ENCODE measurements at regions not wholly inside any gene's neighbourhood (a gene's known extent, or its start where the extent isn't known, plus 50 kb on each side); places are given as distances from the start of the nearest gene placed in this dataset.

DNA sequence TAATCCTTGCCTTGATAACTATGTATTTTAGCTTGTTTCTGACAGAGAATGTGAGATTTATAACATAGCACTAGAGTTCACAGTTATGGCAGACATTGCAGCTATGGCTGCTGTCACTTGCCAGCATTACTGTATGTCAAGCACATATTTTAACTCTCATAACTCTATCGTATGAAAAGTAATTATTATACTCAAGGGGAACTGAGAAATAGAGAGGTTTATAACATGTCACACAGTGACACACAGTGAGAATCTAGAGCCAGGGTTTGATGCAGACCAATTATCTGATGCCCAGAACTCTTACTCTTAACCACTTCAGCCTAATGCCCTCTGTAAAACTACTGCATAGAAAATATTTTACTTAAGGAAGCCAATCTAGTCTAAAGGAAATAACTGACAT is 1012.4 kb downstream of the GRIK2 start:
- H3K9ac ChIP-seq (ENCODE audit: insufficient read depth, low read depth, low read length): no peak overlapping the region
- intact Hi-C loops (cut with micrococcal nuclease; ENCODE audit: unreplicated experiment): no loop called here
- CTCF ChIA-PET (ENCODE audit: low intra/inter-chr PET ratio, low total read pairs): no interaction called here

More for the DNA sequence above, 1012.4 kb downstream of the GRIK2 start:
- POLR2A ChIA-PET: no interaction called here
- no peak for FAIRE-seq
- H3K4me1 ChIP-seq (ENCODE audit: insufficient read depth, low read length): no peaks in the 10 kb centered on the region
- no peak overlapping the region for H3K4me3 ChIP-seq (replicated peaks in 1 of 3; ENCODE audit: insufficient read depth in 1 of 3, low read depth in 2 of 3, low read length in 3 of 3)
- no peak for DNase-seq (ENCODE audit: low spot score)
- in situ Hi-C loops (cut with HindIII; ENCODE audit: extremely low pct_ligation_motif_present, low pct_unique_long_range_greater_than_20kb): no loop called here
- no peaks in the 10 kb centered on the region for H3K79me2 ChIP-seq (ENCODE audit: insufficient read depth, low read length)
- TF ChIP-seq ZBTB20 (CRISPR knock-in tag; IDR thresholded peaks at IDR 0.05; ENCODE audit: borderline replicate concordance, low read depth): no peak
- TF ChIP-seq, protein P1, sequence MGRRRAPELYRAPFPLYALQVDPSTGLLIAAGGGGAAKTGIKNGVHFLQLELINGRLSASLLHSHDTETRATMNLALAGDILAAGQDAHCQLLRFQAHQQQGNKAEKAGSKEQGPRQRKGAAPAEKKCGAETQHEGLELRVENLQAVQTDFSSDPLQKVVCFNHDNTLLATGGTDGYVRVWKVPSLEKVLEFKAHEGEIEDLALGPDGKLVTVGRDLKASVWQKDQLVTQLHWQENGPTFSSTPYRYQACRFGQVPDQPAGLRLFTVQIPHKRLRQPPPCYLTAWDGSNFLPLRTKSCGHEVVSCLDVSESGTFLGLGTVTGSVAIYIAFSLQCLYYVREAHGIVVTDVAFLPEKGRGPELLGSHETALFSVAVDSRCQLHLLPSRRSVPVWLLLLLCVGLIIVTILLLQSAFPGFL (CRISPR knock-in tag; IDR thresholded peaks at IDR 0.05): no peak
- TF ChIP-seq SETDB1 (CRISPR knock-in tag; IDR thresholded peaks at IDR 0.05; ENCODE audit: borderline replicate concordance): no peak
- TF ChIP-seq, protein P2, sequence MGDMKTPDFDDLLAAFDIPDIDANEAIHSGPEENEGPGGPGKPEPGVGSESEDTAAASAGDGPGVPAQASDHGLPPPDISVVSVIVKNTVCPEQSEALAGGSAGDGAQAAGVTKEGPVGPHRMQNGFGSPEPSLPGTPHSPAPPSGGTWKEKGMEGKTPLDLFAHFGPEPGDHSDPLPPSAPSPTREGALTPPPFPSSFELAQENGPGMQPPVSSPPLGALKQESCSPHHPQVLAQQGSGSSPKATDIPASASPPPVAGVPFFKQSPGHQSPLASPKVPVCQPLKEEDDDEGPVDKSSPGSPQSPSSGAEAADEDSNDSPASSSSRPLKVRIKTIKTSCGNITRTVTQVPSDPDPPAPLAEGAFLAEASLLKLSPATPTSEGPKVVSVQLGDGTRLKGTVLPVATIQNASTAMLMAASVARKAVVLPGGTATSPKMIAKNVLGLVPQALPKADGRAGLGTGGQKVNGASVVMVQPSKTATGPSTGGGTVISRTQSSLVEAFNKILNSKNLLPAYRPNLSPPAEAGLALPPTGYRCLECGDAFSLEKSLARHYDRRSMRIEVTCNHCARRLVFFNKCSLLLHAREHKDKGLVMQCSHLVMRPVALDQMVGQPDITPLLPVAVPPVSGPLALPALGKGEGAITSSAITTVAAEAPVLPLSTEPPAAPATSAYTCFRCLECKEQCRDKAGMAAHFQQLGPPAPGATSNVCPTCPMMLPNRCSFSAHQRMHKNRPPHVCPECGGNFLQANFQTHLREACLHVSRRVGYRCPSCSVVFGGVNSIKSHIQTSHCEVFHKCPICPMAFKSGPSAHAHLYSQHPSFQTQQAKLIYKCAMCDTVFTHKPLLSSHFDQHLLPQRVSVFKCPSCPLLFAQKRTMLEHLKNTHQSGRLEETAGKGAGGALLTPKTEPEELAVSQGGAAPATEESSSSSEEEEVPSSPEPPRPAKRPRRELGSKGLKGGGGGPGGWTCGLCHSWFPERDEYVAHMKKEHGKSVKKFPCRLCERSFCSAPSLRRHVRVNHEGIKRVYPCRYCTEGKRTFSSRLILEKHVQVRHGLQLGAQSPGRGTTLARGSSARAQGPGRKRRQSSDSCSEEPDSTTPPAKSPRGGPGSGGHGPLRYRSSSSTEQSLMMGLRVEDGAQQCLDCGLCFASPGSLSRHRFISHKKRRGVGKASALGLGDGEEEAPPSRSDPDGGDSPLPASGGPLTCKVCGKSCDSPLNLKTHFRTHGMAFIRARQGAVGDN (CRISPR knock-in tag; IDR thresholded peaks at IDR 0.05): no peak
- no peaks in the 10 kb centered on the region for H3K9me3 ChIP-seq (ENCODE audit: low read length)
- H3K4me2 ChIP-seq (ENCODE audit: low read depth, low read length): no peak overlapping the region
- no peaks in the 10 kb centered on the region for H4K20me1 ChIP-seq (ENCODE audit: insufficient read depth, low read length)
- no peak overlapping the region for H3K27ac ChIP-seq (ENCODE audit: extremely low read length, insufficient read depth, low read length)
- BruUV-seq (replicated peaks): no TSS peak
- WGBS (ENCODE audit: low lambda C conversion rate): 0% methylated on average over 1 of the region's 1 CpG
- no peaks in the 10 kb centered on the region for H3K27me3 ChIP-seq (ENCODE audit: control insufficient read depth in 1 of 2, insufficient read depth in 2 of 2, low read length in 2 of 2)
- ATAC-seq: no peak
- H3K36me3 ChIP-seq (replicated peaks in 1 of 2; ENCODE audit: control insufficient read depth in 1 of 2, insufficient read depth in 2 of 2, low read length in 2 of 2): no peaks in the 10 kb centered on the region
- H2AFZ ChIP-seq (ENCODE audit: low read length): no peak overlapping the region

All from HepG2 (cell line).